NCI-H187 treated with DMSO at 0.1 percent for 48 hours (cell line): ENCODE measurements at regions not wholly inside any gene's neighbourhood (a gene's known extent, or its start where the extent isn't known, plus 50 kb on each side); places are given as distances from the start of the nearest gene placed in this dataset.

Experiments used
- DNase-seq: peaks from one replicate; lab custom pipeline; 2025; lab: John Stamatoyannopoulos, UW

- no peak for DNase-seq
Measured at GRCh38 chr3:88209356-88209755, 59.6 kb downstream of the C3orf38 start.

- DNase-seq, result no peak
Measured at GRCh38 chr3:88211096-88211890, 61.5 kb downstream of the C3orf38 start.

GRCh38 chr3:88219138-88219792 lies 69.5 kb downstream of the C3orf38 start:
- DNase-seq, result no peak

GRCh38 chr3:88220126-88220525 lies 70.4 kb downstream of the C3orf38 start:
- no peak for DNase-seq

GRCh38 chr3:88221726-88222125 lies 72.0 kb downstream of the C3orf38 start:
- DNase-seq, result no peak

GRCh38 chr3:88222343-88222742 lies 72.6 kb downstream of the C3orf38 start:
- DNase-seq, result no peak

- DNase-seq, result no peak
Measured at GRCh38 chr3:88225326-88226008, 75.7 kb downstream of the C3orf38 start.

GRCh38 chr3:88226910-88227309 lies 77.2 kb downstream of the C3orf38 start:
- no peak for DNase-seq

- no peak for DNase-seq
Measured at GRCh38 chr3:88230638-88231037, 80.9 kb downstream of the C3orf38 start.

- no peak for DNase-seq
Measured at GRCh38 chr3:88231207-88231606, 81.4 kb downstream of the C3orf38 start.

- no peak for DNase-seq
Measured at GRCh38 chr3:88231632-88232031, 81.9 kb downstream of the C3orf38 start.

GRCh38 chr3:88235102-88235501 lies 85.3 kb downstream of the C3orf38 start:
- DNase-seq, result no peak

- no peak for DNase-seq
Measured at GRCh38 chr3:88239870-88240269, 90.1 kb downstream of the C3orf38 start.

- DNase-seq, result no peak
Measured at GRCh38 chr3:88248658-88249057, 98.9 kb downstream of the C3orf38 start.

GRCh38 chr3:88259045-88259444 lies 109.3 kb downstream of the C3orf38 start:
- DNase-seq, result no peak

- DNase-seq, result no peak
Measured at GRCh38 chr3:88262527-88262926, 112.8 kb downstream of the C3orf38 start.

- DNase-seq, result no peak
Measured at GRCh38 chr3:88263417-88264100, 113.8 kb downstream of the C3orf38 start.

- DNase-seq, result no peak
Measured at GRCh38 chr3:88267441-88267840, 117.7 kb downstream of the C3orf38 start.

- DNase-seq, result no peak
Measured at GRCh38 chr3:88267847-88268246, 118.1 kb downstream of the C3orf38 start.

- DNase-seq, result no peak
Measured at GRCh38 chr3:88280326-88280725, 130.6 kb downstream of the C3orf38 start.

GRCh38 chr3:88282528-88283241 lies 132.9 kb downstream of the C3orf38 start:
- DNase-seq, result no peak

GRCh38 chr3:88283242-88283592 lies 133.5 kb downstream of the C3orf38 start:
- DNase-seq, result no peak
